Suppressor macrophage treated with lipopolysaccharide for 1 hour (primary cell): ENCODE measurements at regions not wholly inside any gene's neighbourhood (a gene's known extent, or its start where the extent isn't known, plus 50 kb on each side); places are given as distances from the start of the nearest gene placed in this dataset.

Experiments used
- DNase-seq, 3 donors: peaks; one replicate each; pipeline ENCODE4 v3.0.0-alpha.2; 2020 to 2022

- peak; percentile 89 to 97 (median 94) for DNase-seq
Observed at GRCh38 chr4:26074712-26075430, 160.9 kb downstream of the SMIM20 start.

GRCh38 chr4:26075583-26075982 is 161.6 kb downstream of the SMIM20 start:
- DNase-seq = peak; percentile 22 to 60 (median 42)

GRCh38 chr4:26076000-26076587 is 162.1 kb downstream of the SMIM20 start:
- peak; percentile 83 to 97 (median 93) for DNase-seq

- DNase-seq = peak in 2 of 3 donors; percentile 36 to 49
Observed at GRCh38 chr4:26076896-26077295, 162.9 kb downstream of the SMIM20 start.

DNA sequence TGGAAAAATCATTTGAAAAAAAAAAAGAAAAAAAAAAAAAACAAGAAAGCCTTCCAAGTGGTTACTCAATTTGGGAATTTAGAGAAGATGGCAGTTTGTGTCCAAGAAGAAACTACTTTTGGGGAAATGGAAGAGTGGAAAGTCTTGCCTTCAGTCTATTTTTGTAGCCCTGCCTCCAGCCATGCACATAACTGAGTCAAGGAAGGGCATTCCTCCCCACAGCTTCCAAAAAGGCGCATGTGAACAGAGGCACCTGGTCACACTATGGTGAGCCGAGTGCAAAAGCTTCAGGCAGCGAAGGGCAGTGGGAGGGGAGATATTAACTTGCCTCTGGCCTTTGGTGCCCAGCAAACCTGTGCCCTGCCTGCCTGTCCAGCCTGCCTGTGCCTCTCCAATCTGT is 163.7 kb downstream of the SMIM20 start:
- peak in 1 of 3 donors; percentile 36 for DNase-seq

GRCh38 chr4:26080870-26081628 is 167.0 kb downstream of the SMIM20 start:
- no peak for DNase-seq

- peak; percentile 44 to 59 (median 53) for DNase-seq
Observed at GRCh38 chr4:26081795-26082498, 167.9 kb downstream of the SMIM20 start.

DNA sequence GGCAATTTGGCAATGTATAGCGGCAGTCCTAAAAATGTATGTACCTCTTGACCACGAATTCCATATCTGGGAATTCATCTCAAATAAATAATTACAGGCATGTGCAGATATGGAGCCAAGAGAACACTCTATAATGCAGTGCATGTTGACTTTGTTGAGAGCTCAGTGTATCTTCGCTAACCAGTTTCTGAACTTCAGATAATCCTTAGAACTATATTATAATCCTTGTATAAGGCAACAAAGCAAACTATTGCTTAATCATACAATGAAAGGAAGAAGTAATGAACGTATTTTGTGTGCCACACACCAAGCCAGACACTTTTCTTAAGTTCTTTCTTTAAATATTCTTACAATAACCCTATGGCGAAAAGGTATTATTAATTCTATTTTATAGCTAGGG is 168.5 kb downstream of the SMIM20 start:
- DNase-seq = no peak

GRCh38 chr4:26083987-26084386 is 170.0 kb downstream of the SMIM20 start:
- peak; percentile 51 to 58 (median 55) for DNase-seq

GRCh38 chr4:26084414-26084813 is 170.4 kb downstream of the SMIM20 start:
- no peak for DNase-seq

GRCh38 chr4:26085551-26085950 is 171.5 kb downstream of the SMIM20 start:
- no peak for DNase-seq

DNA sequence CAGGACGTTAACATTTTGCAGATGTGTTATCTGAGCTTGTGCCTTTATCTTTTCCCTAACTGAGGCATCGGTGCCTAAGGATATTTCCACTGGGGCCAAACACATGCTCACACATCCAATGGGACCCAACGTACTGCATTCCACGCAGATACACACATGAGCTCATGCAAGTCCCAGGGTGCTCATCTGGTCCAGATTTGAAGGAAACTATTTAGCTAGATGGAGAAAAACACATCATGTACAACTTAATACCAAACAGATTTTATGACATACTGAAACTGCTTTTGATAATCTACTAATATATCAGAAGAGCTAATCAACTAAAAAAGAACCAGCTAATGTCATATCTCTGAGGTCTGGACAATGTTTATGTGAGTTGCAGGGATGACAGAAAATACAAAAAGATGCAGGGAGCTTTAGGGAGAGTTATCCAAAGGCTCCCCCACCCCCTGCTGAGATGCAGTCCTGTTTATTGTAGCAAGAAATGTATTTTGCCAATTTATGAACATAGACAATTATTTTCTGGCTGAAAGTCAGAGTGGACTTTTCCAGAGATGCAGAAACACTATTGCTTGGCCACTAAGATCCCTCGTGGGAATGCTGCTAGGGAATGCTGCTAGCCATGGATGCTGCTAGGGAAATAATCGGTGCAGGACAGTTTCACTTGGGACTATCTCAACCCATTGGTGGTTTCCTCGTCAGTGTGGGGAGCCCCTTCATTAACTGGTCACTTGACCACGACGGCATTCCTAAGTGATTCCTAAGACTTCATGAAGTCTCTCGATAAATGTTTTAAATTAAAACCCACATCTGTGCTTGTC is 172.8 kb downstream of the SMIM20 start:
- no peak for DNase-seq

DNA sequence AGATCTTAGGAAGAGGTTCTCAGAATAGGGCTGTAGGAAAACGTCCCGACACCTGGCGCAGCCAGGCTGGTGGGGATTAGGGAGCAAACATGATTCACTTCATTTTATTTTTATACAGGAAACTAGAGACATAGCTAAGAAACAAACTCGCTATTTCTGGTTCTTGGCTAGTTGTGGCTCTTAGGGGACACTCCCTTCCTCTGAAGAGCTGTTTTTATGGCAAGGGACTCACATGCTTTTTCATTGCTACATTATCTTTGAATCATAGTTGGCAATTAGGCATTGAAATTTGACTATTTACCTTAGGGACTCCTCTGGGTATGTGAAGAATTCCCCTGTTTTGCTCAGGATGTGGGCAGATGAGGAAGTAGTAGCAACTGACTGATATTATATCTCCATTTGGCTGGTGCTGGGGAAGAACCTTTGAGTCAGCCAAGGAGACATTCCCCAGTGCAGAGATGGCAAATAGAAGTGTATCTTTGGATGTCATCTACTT is 174.5 kb downstream of the SMIM20 start:
- DNase-seq = peak; percentile 89 to 97 (median 95)

- DNase-seq = no peak
Observed at GRCh38 chr4:26093551-26093950, 179.5 kb downstream of the SMIM20 start.

DNA sequence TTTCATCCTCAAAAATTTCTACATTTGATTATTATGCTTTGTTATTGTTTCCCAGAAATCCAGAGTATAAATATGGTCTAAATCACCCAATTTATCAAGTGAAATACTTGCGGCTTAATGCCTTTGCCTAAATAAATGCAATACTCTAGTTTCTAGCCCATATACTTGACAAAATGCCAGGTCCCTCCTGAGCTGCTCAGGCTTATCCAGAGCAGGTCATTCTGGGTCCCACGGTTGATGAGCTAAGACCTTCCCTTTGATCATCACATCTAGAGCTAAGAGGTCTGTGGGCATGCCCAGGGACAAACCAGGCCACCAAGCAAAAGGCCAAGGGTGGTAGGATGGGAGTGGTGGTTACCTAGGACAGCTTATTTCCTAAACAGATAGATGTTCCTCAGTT is 180.1 kb downstream of the SMIM20 start:
- DNase-seq = no peak

DNA sequence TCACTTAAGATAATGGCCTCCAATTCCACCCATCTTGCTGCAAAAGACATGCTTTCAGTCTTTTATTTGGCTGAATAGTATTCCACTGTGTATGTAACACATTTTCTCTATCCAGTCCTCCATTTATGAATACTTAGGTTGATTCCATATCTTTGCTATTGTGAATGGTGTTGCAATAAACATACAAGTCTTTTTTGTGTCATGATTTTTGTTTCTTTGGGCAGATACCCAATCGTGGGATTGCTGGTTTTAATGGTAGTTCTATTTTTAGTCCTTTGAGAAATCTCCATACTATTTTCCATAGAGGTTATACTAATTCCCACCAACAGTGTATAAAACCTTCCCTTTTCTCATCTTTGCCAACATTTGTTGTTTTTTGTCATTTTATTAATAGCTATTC is 180.9 kb downstream of the SMIM20 start:
- no peak for DNase-seq

- no peak for DNase-seq
Observed at GRCh38 chr4:26099967-26100366, 185.9 kb downstream of the SMIM20 start.

- no peak for DNase-seq
Observed at GRCh38 chr4:26101011-26101410, 187.0 kb downstream of the SMIM20 start.

DNA sequence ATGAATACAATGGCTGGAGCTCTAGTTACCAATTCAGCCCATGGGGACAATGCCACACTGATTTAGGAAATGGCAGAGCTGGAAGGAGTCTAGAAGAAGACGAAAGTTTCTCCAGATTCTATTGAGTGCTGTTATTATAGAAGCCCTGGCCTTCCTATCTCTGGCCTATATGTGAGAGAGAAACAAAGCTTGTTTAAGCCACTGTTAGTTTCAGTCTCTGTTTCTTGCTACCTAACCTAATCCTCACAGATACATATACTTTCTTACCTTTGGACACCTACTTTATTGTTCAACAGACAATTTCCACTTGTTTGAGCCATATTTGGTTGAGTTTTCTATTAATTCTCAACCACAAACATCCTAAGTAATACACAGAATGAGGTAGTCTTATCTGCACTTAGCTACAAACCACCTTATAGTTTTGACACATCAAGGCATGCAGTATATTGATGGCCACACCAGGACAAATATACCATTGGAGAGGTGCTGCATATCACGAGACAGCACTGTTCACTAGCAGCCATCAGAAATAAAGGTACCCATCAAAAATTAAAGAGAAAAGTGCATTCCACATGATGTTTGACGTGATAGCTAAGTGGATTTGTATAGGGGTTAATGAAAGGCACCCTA is 190.2 kb downstream of the SMIM20 start:
- no peak for DNase-seq

DNA sequence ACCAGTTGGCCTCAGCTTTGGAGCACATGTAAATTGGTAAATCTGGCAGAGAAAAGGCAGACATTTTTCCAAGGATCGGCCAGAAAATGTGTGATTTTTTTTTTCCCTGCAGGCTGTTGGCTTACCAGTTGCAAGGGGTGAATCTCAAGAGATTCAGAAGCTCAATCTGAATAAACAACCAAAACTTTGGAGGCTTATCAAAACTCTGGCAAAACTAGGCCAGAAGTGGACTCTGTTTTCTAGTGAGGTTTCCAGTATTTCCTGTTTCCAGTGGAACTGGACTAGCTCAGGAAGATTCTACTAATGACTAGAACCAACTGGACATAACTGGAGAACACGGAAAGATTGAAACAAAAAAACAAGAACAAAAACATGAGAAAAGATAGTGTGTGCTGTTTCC is 191.3 kb downstream of the SMIM20 start:
- DNase-seq = no peak
